ENCODE measurements at regions not wholly inside any gene's neighbourhood (a gene's known extent, or its start where the extent isn't known, plus 50 kb on each side); places are given as distances from the start of the nearest gene placed in this dataset.
"Not testable (repeated sequence)": the region's sequence is repeated elsewhere in the genome, so short reads cannot be mapped to it uniquely, and the experiment has no call there.

DNA sequence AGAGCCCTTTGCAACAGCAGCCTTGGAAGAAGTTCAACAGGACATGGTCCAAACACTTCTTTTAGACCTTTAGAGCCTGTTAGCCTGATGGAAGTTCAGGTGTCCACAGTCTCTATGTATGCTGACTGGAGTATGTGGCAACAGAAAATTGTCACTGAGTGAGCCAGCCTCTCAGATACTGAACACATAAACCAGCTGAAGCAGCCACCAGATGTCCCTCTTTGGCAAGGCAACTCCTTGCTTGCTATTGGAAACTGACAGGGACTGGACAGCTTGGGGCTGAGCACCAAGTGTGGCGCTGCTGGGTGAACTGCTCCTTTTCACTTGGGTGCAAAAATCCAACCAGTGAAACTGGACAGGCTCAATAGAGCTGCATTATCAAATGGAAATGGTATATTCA lies 1344.9 kb downstream of the RPIA start:
- not testable (repeated sequence) for H3F3A ChIP-seq (ENCODE audit: low read depth); H3K4me2 ChIP-seq (ENCODE audit: low read depth, low read length, poor library complexity, severe bottlenecking); H3K9me2 ChIP-seq (replicated peaks; ENCODE audit: low read depth, low read length); H3K9me3 ChIP-seq (ENCODE audit: insufficient read depth, low read depth, low read length); H4K20me1 ChIP-seq (ENCODE audit: insufficient read depth, low read length, poor library complexity, severe bottlenecking); H3K79me2 ChIP-seq (ENCODE audit: insufficient read depth, low read length); H2AFZ ChIP-seq (ENCODE audit: low read length); H3K4me3 ChIP-seq (ENCODE audit: low read length, poor library complexity, severe bottlenecking); H3K27me3 ChIP-seq (ENCODE audit: insufficient read depth, low read length, poor library complexity, severe bottlenecking); H3K36me3 ChIP-seq (ENCODE audit: insufficient read depth, low read length); H3K4me1 ChIP-seq (ENCODE audit: insufficient read depth, low read length, poor library complexity, severe bottlenecking); H3K9ac ChIP-seq (ENCODE audit: low read depth, low read length, poor library complexity, severe bottlenecking)
- peak; percentile 40 for TF ChIP-seq CTCF (conservative IDR thresholded peaks at IDR 0.05; ENCODE audit: low read length)

- H3K36me3 ChIP-seq (ENCODE audit: insufficient read depth, low read length); H2AFZ ChIP-seq (ENCODE audit: low read length); H3K27me3 ChIP-seq (ENCODE audit: insufficient read depth, low read length, poor library complexity, severe bottlenecking); H3K79me2 ChIP-seq (ENCODE audit: insufficient read depth, low read length); H3K9ac ChIP-seq (ENCODE audit: low read depth, low read length, poor library complexity, severe bottlenecking); H3K4me1 ChIP-seq (ENCODE audit: insufficient read depth, low read length, poor library complexity, severe bottlenecking); H4K20me1 ChIP-seq (ENCODE audit: insufficient read depth, low read length, poor library complexity, severe bottlenecking); H3K9me3 ChIP-seq (ENCODE audit: insufficient read depth, low read depth, low read length); H3F3A ChIP-seq (ENCODE audit: low read depth); H3K4me3 ChIP-seq (ENCODE audit: low read length, poor library complexity, severe bottlenecking); H3K4me2 ChIP-seq (ENCODE audit: low read depth, low read length, poor library complexity, severe bottlenecking); H3K9me2 ChIP-seq (replicated peaks; ENCODE audit: low read depth, low read length): not testable (repeated sequence)
Measured at GRCh38 chr2:90039093-90039492, 1347.6 kb downstream of the RPIA start.

GRCh38 chr2:90047776-90048175 lies 1356.3 kb downstream of the RPIA start:
- H3K27me3 ChIP-seq (ENCODE audit: insufficient read depth, low read length, poor library complexity, severe bottlenecking); H3K4me1 ChIP-seq (ENCODE audit: insufficient read depth, low read length, poor library complexity, severe bottlenecking); H3K9ac ChIP-seq (ENCODE audit: low read depth, low read length, poor library complexity, severe bottlenecking); H3K79me2 ChIP-seq (ENCODE audit: insufficient read depth, low read length); H3K4me3 ChIP-seq (ENCODE audit: low read length, poor library complexity, severe bottlenecking); H3F3A ChIP-seq (ENCODE audit: low read depth); H4K20me1 ChIP-seq (ENCODE audit: insufficient read depth, low read length, poor library complexity, severe bottlenecking); H3K9me2 ChIP-seq (replicated peaks; ENCODE audit: low read depth, low read length); H2AFZ ChIP-seq (ENCODE audit: low read length); H3K4me2 ChIP-seq (ENCODE audit: low read depth, low read length, poor library complexity, severe bottlenecking); H3K36me3 ChIP-seq (ENCODE audit: insufficient read depth, low read length); H3K9me3 ChIP-seq (ENCODE audit: insufficient read depth, low read depth, low read length): not testable (repeated sequence)

GRCh38 chr2:90052113-90052631 lies 1360.7 kb downstream of the RPIA start:
- H2AFZ ChIP-seq (ENCODE audit: low read length); H3K79me2 ChIP-seq (ENCODE audit: insufficient read depth, low read length); H3K4me1 ChIP-seq (ENCODE audit: insufficient read depth, low read length, poor library complexity, severe bottlenecking); H3K9me2 ChIP-seq (replicated peaks; ENCODE audit: low read depth, low read length); H4K20me1 ChIP-seq (ENCODE audit: insufficient read depth, low read length, poor library complexity, severe bottlenecking); H3K36me3 ChIP-seq (ENCODE audit: insufficient read depth, low read length); H3K9ac ChIP-seq (ENCODE audit: low read depth, low read length, poor library complexity, severe bottlenecking); H3K9me3 ChIP-seq (ENCODE audit: insufficient read depth, low read depth, low read length); H3K4me3 ChIP-seq (ENCODE audit: low read length, poor library complexity, severe bottlenecking); H3K4me2 ChIP-seq (ENCODE audit: low read depth, low read length, poor library complexity, severe bottlenecking); H3F3A ChIP-seq (ENCODE audit: low read depth); H3K27me3 ChIP-seq (ENCODE audit: insufficient read depth, low read length, poor library complexity, severe bottlenecking): not testable (repeated sequence)

- H3K79me2 ChIP-seq (ENCODE audit: insufficient read depth, low read length), result no peaks in the 10 kb centered on the region
- no peak for TF ChIP-seq EZH2phosphoT487 (IDR thresholded peaks at IDR 0.05; ENCODE audit: borderline replicate concordance)
- peak; percentile 68 for TF ChIP-seq CTCF (conservative IDR thresholded peaks at IDR 0.05; ENCODE audit: low read length)
- H3K9me2 ChIP-seq (replicated peaks; ENCODE audit: low read depth, low read length), result no peaks in the 10 kb centered on the region
- H3K4me1 ChIP-seq (ENCODE audit: insufficient read depth, low read length, poor library complexity, severe bottlenecking), result no peaks in the 10 kb centered on the region
- H3F3A ChIP-seq (ENCODE audit: low read depth), result no peaks in the 10 kb centered on the region
- no peak overlapping the region for H3K4me3 ChIP-seq (ENCODE audit: low read length, poor library complexity, severe bottlenecking)
- no peaks in the 10 kb centered on the region for H3K9me3 ChIP-seq (ENCODE audit: insufficient read depth, low read depth, low read length)
- H3K9ac ChIP-seq (ENCODE audit: low read depth, low read length, poor library complexity, severe bottlenecking), result no peak overlapping the region
- no peak overlapping the region for H2AFZ ChIP-seq (ENCODE audit: low read length)
- H3K4me2 ChIP-seq (ENCODE audit: low read depth, low read length, poor library complexity, severe bottlenecking), result no peak overlapping the region
- no peaks in the 10 kb centered on the region for H3K27me3 ChIP-seq (ENCODE audit: insufficient read depth, low read length, poor library complexity, severe bottlenecking)
- H3K36me3 ChIP-seq (ENCODE audit: insufficient read depth, low read length), result no peaks in the 10 kb centered on the region
- no peaks in the 10 kb centered on the region for H4K20me1 ChIP-seq (ENCODE audit: insufficient read depth, low read length, poor library complexity, severe bottlenecking)
Measured at GRCh38 chr2:90069290-90069894, 1377.9 kb downstream of the RPIA start.
